NCI-H2227 treated with DMSO at 0.1 percent for 48 hours (cell line): ENCODE measurements at regions not wholly inside any gene's neighbourhood (a gene's known extent, or its start where the extent isn't known, plus 50 kb on each side); places are given as distances from the start of the nearest gene placed in this dataset.

ENCODE experiments used
- DNase-seq: peaks from one replicate; lab custom pipeline; 2025; lab: John Stamatoyannopoulos, UW

- no peak for DNase-seq
These were observed 228.2 kb downstream of the TBL1XR1 start for GRCh38 chr3:176969066-176969465.

- no peak for DNase-seq
These were observed 228.7 kb downstream of the TBL1XR1 start for GRCh38 chr3:176968631-176969030.

GRCh38 chr3:176967522-176967921 is 229.8 kb downstream of the TBL1XR1 start:
- DNase-seq: no peak

- no peak for DNase-seq
These were observed 232.6 kb downstream of the TBL1XR1 start for GRCh38 chr3:176964661-176965060.

- no peak for DNase-seq
These were observed 235.4 kb downstream of the TBL1XR1 start for GRCh38 chr3:176961916-176962315.

GRCh38 chr3:176959867-176960266 is 237.4 kb downstream of the TBL1XR1 start:
- no peak for DNase-seq

- DNase-seq: no peak
These were observed 238.7 kb downstream of the TBL1XR1 start for GRCh38 chr3:176958560-176958959.

GRCh38 chr3:176954517-176954916 is 242.8 kb downstream of the TBL1XR1 start:
- no peak for DNase-seq

GRCh38 chr3:176953106-176954060 is 243.9 kb downstream of the TBL1XR1 start:
- DNase-seq: no peak

GRCh38 chr3:176951586-176952292 is 245.5 kb downstream of the TBL1XR1 start:
- no peak for DNase-seq

GRCh38 chr3:176951144-176951543 is 246.1 kb downstream of the TBL1XR1 start:
- no peak for DNase-seq

GRCh38 chr3:176950743-176951142 is 246.5 kb downstream of the TBL1XR1 start:
- DNase-seq: no peak

- no peak for DNase-seq
These were observed 249.1 kb downstream of the TBL1XR1 start for GRCh38 chr3:176948151-176948550.

GRCh38 chr3:176946202-176946601 is 251.1 kb downstream of the TBL1XR1 start:
- DNase-seq: no peak

- DNase-seq: no peak
These were observed 255.0 kb downstream of the TBL1XR1 start for GRCh38 chr3:176942305-176942704.

- DNase-seq: no peak
These were observed 255.6 kb downstream of the TBL1XR1 start for GRCh38 chr3:176941689-176942088.

- DNase-seq: peak; percentile 82
These were observed 258.1 kb downstream of the TBL1XR1 start for GRCh38 chr3:176939022-176939817.

GRCh38 chr3:176937994-176938393 is 259.3 kb downstream of the TBL1XR1 start:
- DNase-seq: no peak

- no peak for DNase-seq
These were observed 259.7 kb downstream of the TBL1XR1 start for GRCh38 chr3:176937541-176937940.

GRCh38 chr3:176935194-176935888 is 261.9 kb downstream of the TBL1XR1 start:
- no peak for DNase-seq

GRCh38 chr3:176934698-176935097 is 262.6 kb downstream of the TBL1XR1 start:
- DNase-seq: no peak

GRCh38 chr3:176933704-176934103 is 263.6 kb downstream of the TBL1XR1 start:
- DNase-seq: no peak
